Breast epithelium (tissue), 4 donors: ENCODE measurements at regions not wholly inside any gene's neighbourhood (a gene's known extent, or its start where the extent isn't known, plus 50 kb on each side); places are given as distances from the start of the nearest gene placed in this dataset.

Experiments
- DNase-seq, 2 donors: peaks; one replicate each; pipeline ENCODE4 v3.0.0-alpha.2; 2019; ENCODE audit warnings: low spot score in 2 of 2
- H3K27ac ChIP-seq, 2 donors: fragments of 200-600 bp; sonication (generic) in 1 of 2; one replicate each; pipeline ENCODE4 v1.5.1; 2016 to 2019; ENCODE audit warnings: mild to moderate bottlenecking in 1 of 2
- H3K27me3 ChIP-seq, 2 donors: fragments of 200-600 bp; sonication (generic) in 1 of 2; one replicate each; pipeline versions ENCODE4 v1.5.1 to v1.6.0; 2017 to 2019; ENCODE audit warnings: control low read depth in 1 of 2, mild to moderate bottlenecking in 1 of 2
- H3K36me3 ChIP-seq: fragments of 200-600 bp; one replicate; pipeline ENCODE4 v1.5.1; 2019
- H3K4me1 ChIP-seq, 2 donors: fragments of 200-600 bp; sonication (generic); one replicate each; pipeline ENCODE4 v1.5.1; 2016 to 2019; ENCODE audit warnings: control low read depth in 1 of 2
- H3K4me3 ChIP-seq, 3 donors: fragments of 200-600 bp; sonication (generic); 1 replicate in 2 of 3; 2 replicates in 1 of 3; pipeline ENCODE4 v1.5.1; 2016 to 2019; ENCODE audit warnings: mild to moderate bottlenecking in 3 of 3, moderate library complexity in 2 of 3
- H3K9me3 ChIP-seq, 2 donors: fragments of 200-600 bp; sonication (generic) in 1 of 2; one replicate each; pipeline ENCODE4 v1.5.1; 2016 to 2019; ENCODE audit warnings: control low read depth in 1 of 2
- CTCF ChIP-seq, 3 donors: fragments of 450-650 bp; IDR thresholded peaks; one replicate each; pipeline ENCODE4 v1.5.1; 2016 to 2017; ENCODE audit warnings: antibody characterized with exemption in 3 of 3, mild to moderate bottlenecking in 3 of 3, moderate library complexity in 3 of 3
- POLR2A ChIP-seq: fragments of 450-650 bp; IDR thresholded peaks from one replicate; pipeline ENCODE4 v1.6.1; 2016; ENCODE audit warnings: antibody characterized with exemption, mild to moderate bottlenecking, moderate library complexity
- POLR2AphosphoS5 ChIP-seq, 3 donors: sonication (generic); formaldehyde crosslinking; IDR thresholded peaks; one replicate each; pipeline ENCODE4 v1.6.1; 2017; ENCODE audit warnings: antibody characterized with exemption in 3 of 3
- intact Hi-C: fragments of 100-400 bp; cut with DNase I; formaldehyde crosslinking; loops from one replicate; pipeline ENCODE4 v1.15.1; 2023; ENCODE audit warnings: low total_unique reads

DNA sequence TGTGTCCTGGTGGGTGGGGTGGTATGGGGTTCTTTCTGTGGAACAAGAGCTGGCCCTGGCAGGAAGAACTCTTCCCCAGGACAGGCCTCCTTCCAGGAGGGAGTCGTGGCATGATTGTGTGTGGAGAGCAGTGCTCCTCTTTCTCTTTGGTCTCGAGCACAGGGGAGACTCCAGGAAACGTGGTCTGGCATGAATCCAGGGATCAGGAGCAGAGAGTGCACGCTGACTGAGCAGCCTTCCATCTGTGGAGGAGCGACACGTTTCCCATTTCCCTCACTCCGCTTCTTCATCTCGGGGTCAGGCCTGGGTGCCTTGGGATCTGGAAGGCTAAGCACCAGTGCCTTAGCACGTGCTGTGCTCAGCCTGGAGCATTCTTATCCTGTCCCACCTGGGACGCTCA, 132.0 kb upstream of the HDAC4 start:
- Histone ChIP-seq H3K27me3 (peaks cover 0 to 5% of the 10 kb centered on the region in 2 donors), H3K4me3 (no peak overlapping the region), H3K4me1 (no peaks in the 10 kb centered on the region), H3K36me3 (no peaks in the 10 kb centered on the region), H3K27ac (no peak overlapping the region), H3K9me3 (peaks cover 5 to 11% of the 10 kb centered on the region in 2 donors)
- intact Hi-C loops: no loop called here
- DNase-seq: no peak
- no peak for TF ChIP-seq POLR2AphosphoS5 (IDR thresholded peaks at IDR 0.05)
- TF ChIP-seq POLR2A: no peak
- TF ChIP-seq CTCF (IDR thresholded peaks at IDR 0.05): no peak

DNA sequence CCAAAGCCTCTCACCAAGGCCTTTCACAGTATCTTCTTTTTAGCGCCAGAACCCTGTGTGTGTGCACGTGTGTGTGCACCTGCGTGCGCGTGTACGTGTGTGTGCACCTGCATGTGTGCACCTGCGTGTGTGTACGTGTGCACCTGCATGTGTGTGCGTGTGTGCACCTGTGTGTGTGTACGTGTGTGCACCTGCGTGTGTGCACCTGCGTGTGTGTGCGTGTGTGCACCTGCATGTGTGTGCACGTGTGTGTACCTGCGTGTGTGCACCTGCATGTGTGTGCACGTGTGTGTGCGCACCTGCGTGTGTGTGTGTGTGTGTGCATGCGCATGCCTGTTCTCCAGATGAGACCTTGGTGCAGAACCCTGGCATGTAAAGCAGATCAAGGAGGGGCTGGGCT, 131.4 kb upstream of the HDAC4 start:
- H3K9me3 ChIP-seq: peaks cover 5 to 11% of the 10 kb centered on the region in 2 donors
- intact Hi-C loops: no loop called here
- no peak overlapping the region for H3K27ac ChIP-seq
- H3K4me3 ChIP-seq: no peak overlapping the region
- no peaks in the 10 kb centered on the region for H3K36me3 ChIP-seq
- peaks cover 0 to 5% of the 10 kb centered on the region in 2 donors for H3K27me3 ChIP-seq
- DNase-seq: no peak
- no peaks in the 10 kb centered on the region for H3K4me1 ChIP-seq
- no peak for TF ChIP-seq POLR2AphosphoS5 (IDR thresholded peaks at IDR 0.05)
- TF ChIP-seq CTCF (IDR thresholded peaks at IDR 0.05): no peak
- TF ChIP-seq POLR2A: no peak

DNA sequence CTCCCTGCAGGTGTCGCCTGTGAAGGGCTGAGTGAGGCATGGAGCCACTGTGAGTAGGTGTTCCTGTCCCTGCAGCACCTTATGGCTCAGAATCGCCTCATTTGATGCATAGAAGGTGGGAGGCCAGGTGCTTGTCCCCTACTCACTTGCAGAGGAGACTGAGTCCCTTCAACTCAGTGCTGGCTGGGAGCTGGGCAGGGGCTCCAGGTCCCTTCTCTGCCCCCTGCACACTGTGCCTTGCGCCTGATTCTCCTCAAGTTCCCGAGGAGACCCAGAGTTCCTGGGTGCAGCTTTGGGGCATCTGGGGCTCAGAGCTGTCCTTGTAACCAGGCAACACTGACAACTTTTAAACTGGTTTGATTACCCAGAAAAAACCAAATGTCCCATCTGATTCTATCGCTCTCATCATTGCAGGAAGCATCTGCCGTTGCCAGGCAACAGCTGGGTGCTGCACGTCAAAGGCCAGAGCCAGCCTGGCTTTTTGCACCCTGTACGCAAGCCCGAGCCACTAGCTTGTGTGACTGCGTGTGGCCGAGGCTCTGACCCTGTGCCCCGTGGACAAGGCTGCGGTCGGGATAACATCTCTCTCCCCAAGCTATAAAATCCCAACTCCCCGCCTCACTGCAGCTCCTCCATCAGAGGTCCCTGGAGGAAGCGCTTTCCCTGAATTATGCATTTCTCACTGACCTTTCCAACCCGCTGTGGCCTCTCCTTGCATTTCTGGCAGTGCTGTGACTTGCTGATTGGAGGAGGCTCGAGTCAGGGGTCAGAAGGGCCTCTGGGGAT, 130.8 kb upstream of the HDAC4 start:
- TF ChIP-seq CTCF (IDR thresholded peaks at IDR 0.05) (no peak), POLR2AphosphoS5 (IDR thresholded peaks at IDR 0.05) (no peak), POLR2A (no peak)
- intact Hi-C loops: no loop called here
- DNase-seq: no peak

DNA sequence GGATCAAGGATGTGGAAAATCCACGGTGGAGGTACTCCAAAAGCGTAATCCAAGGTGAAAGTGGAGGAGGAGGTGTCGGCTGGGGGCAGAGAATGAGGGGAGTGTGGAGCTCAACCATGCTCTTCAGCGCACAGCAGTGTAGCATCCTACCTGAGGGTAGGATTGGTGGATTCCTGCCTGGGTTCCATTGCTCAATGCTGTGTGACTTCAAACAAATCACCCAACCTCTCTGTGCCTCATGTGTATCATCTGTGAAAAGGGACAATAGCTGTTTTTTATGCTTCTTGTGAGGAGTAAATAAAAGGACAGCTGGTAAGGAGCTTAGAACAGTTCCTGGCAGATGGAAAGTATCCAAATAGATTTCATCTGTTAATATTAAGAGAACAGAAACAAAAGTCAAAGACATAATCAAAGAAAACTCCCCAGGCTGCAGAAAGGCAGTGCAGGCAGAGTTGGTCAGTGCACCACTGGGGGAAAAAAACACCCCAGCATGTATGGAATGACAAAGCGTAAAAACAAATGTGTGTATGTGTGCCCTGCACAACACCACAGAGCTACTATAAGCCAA, 130.0 kb upstream of the HDAC4 start:
- H3K4me3 ChIP-seq: no peak overlapping the region
- intact Hi-C loops: no loop called here
- peaks cover 5 to 11% of the 10 kb centered on the region in 2 donors for H3K9me3 ChIP-seq
- H3K27ac ChIP-seq: no peak overlapping the region
- H3K36me3 ChIP-seq: no peaks in the 10 kb centered on the region
- no peak for TF ChIP-seq CTCF (IDR thresholded peaks at IDR 0.05)
- TF ChIP-seq POLR2AphosphoS5 (IDR thresholded peaks at IDR 0.05): no peak
- no peak for TF ChIP-seq POLR2A
- no peak for DNase-seq
- H3K27me3 ChIP-seq: no peaks in the 10 kb centered on the region
- no peaks in the 10 kb centered on the region for H3K4me1 ChIP-seq

More for the DNA sequence above, 130.8 kb upstream of the HDAC4 start:
- H3K9me3 ChIP-seq: peaks cover 5 to 11% of the 10 kb centered on the region in 2 donors
- no peaks in the 10 kb centered on the region for H3K36me3 ChIP-seq
- H3K4me1 ChIP-seq: no peaks in the 10 kb centered on the region
- peaks cover 0 to 2% of the 10 kb centered on the region in 2 donors for H3K27me3 ChIP-seq
- H3K27ac ChIP-seq: no peak overlapping the region
- H3K4me3 ChIP-seq: no peak overlapping the region

DNA sequence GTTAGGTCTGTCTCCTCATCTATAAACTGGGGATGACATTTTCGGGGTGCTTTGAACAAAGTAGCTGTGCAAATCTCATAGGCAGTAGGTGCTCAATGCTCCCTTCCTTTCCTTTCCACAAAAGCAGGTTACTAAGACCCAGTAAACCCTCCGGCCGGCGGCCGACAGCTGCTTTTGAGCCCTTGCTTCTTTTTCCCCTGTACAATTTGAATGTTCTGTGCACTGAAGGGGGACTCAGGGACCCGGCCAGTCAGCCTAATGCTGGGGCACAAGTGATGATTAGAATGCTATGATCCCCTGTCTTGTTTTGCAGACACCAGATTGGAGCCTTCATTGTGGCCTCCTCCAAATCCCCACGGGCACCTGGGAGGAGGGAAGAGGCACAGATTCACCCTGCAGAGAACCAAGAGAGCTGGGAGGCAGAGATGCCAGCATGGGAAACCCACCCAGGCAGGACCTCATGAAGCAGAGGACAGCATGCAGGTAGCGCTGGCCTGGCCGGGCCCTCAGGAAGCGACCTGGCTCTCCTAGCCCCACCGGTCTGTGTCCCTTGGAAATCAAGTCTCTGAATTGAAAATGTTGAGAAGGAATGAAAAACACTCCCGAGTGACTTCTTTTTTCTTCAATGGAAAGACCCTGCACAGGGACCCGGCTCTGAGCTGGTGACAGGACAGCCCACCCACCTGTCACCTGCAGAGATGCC, 128.6 kb upstream of the HDAC4 start:
- no peak for DNase-seq

More for the DNA sequence above, 128.6 kb upstream of the HDAC4 start:
- TF ChIP-seq CTCF (IDR thresholded peaks at IDR 0.05) (no peak), POLR2A (no peak), POLR2AphosphoS5 (IDR thresholded peaks at IDR 0.05) (no peak)
- Histone ChIP-seq H3K9me3 (peaks cover 5% of the 10 kb centered on the region in 2 donors), H3K4me1 (no peaks in the 10 kb centered on the region), H3K27ac (no peak overlapping the region), H3K4me3 (no peak overlapping the region), H3K36me3 (no peaks in the 10 kb centered on the region), H3K27me3 (no peaks in the 10 kb centered on the region)
- intact Hi-C loops: no loop called here
